ENCODE measurements at regions not wholly inside any gene's neighbourhood (a gene's known extent, or its start where the extent isn't known, plus 50 kb on each side); places are given as distances from the start of the nearest gene placed in this dataset.

- no peak for DNase-seq
- no peaks in the 10 kb centered on the region for H3K36me3 Mint-ChIP-seq (ENCODE audit: unreplicated experiment)
- no peak for TF ChIP-seq CTCF (IDR thresholded peaks at IDR 0.05; ENCODE audit: partially characterized antibody, unreplicated experiment)
These were observed 207.7 kb upstream of the ADCY1 start for GRCh38 chr7:45366475-45366874.

GRCh38 chr7:45367026-45367425 is 207.1 kb upstream of the ADCY1 start:
- H3K4me3 Mint-ChIP-seq (ENCODE audit: unreplicated experiment): no peak overlapping the region
- no peak overlapping the region for H3K27ac Mint-ChIP-seq (ENCODE audit: unreplicated experiment)
- DNase-seq: no peak
- TF ChIP-seq CTCF (IDR thresholded peaks at IDR 0.05; ENCODE audit: partially characterized antibody, unreplicated experiment): no peak
- H3K36me3 Mint-ChIP-seq (ENCODE audit: unreplicated experiment): no peaks in the 10 kb centered on the region
- H3K9me3 Mint-ChIP-seq (ENCODE audit: unreplicated experiment): peaks cover 5% of the 10 kb centered on the region
- H3K27me3 Mint-ChIP-seq (ENCODE audit: unreplicated experiment): no peaks in the 10 kb centered on the region
- peaks cover 8% of the 10 kb centered on the region for H3K4me1 Mint-ChIP-seq (ENCODE audit: low read depth, unreplicated experiment)

More at GRCh38 chr7:45366475-45366874, 207.7 kb upstream of the ADCY1 start:
- no peak overlapping the region for H3K27ac Mint-ChIP-seq (ENCODE audit: unreplicated experiment)
- peaks cover 5% of the 10 kb centered on the region for H3K9me3 Mint-ChIP-seq (ENCODE audit: unreplicated experiment)
- peaks cover 8% of the 10 kb centered on the region for H3K4me1 Mint-ChIP-seq (ENCODE audit: low read depth, unreplicated experiment)
- H3K27me3 Mint-ChIP-seq (ENCODE audit: unreplicated experiment): no peaks in the 10 kb centered on the region
- no peak overlapping the region for H3K4me3 Mint-ChIP-seq (ENCODE audit: unreplicated experiment)

- peaks cover 4% of the 10 kb centered on the region for H3K36me3 Mint-ChIP-seq (ENCODE audit: unreplicated experiment)
- no peak overlapping the region for H3K27ac Mint-ChIP-seq (ENCODE audit: unreplicated experiment)
- H3K27me3 Mint-ChIP-seq (ENCODE audit: unreplicated experiment): no peaks in the 10 kb centered on the region
- H3K4me1 Mint-ChIP-seq (ENCODE audit: low read depth, unreplicated experiment): no peaks in the 10 kb centered on the region
- no peak for TF ChIP-seq CTCF (IDR thresholded peaks at IDR 0.05; ENCODE audit: partially characterized antibody, unreplicated experiment)
- no peak for DNase-seq
- no peak overlapping the region for H3K4me3 Mint-ChIP-seq (ENCODE audit: unreplicated experiment)
- peaks cover 1% of the 10 kb centered on the region for H3K9me3 Mint-ChIP-seq (ENCODE audit: unreplicated experiment)
These were observed 205.9 kb upstream of the ADCY1 start for GRCh38 chr7:45368129-45368807.

GRCh38 chr7:45384499-45384898 is 189.7 kb upstream of the ADCY1 start:
- H3K4me3 Mint-ChIP-seq (ENCODE audit: unreplicated experiment): no peak overlapping the region

More at GRCh38 chr7:45384499-45384898, 189.7 kb upstream of the ADCY1 start:
- Mint-ChIP-seq H3K36me3 (ENCODE audit: unreplicated experiment) (no peaks in the 10 kb centered on the region), H3K27me3 (ENCODE audit: unreplicated experiment) (no peaks in the 10 kb centered on the region), H3K4me1 (ENCODE audit: low read depth, unreplicated experiment) (no peaks in the 10 kb centered on the region), H3K27ac (ENCODE audit: unreplicated experiment) (no peak overlapping the region), H3K9me3 (ENCODE audit: unreplicated experiment) (peaks cover 4% of the 10 kb centered on the region)
- no peak for DNase-seq
- no peak for TF ChIP-seq CTCF (IDR thresholded peaks at IDR 0.05; ENCODE audit: partially characterized antibody, unreplicated experiment)

All from glutamatergic neuron (in vitro differentiated cells).